Omental fat pad (tissue), 3 donors: ENCODE measurements at regions not wholly inside any gene's neighbourhood (a gene's known extent, or its start where the extent isn't known, plus 50 kb on each side); places are given as distances from the start of the nearest gene placed in this dataset.

ENCODE experiments used
- ATAC-seq: fragments of 150-250 bp; one replicate; pipeline ENCODE4 v1.9.1; 2016; ENCODE audit warnings: mild to moderate bottlenecking, moderate library complexity; ENCODE audit not compliant: low FRiP score
- DNase-seq: peaks from one replicate; pipeline ENCODE4 v3.0.0-alpha.2; 2019; ENCODE audit warnings: low spot score
- TF ChIP-seq, protein P1 (sequence below), 3 donors: fragments of 450-650 bp; IDR thresholded peaks; one replicate each; pipeline ENCODE4 v1.5.1; 2016 to 2017; ENCODE audit warnings: antibody characterized with exemption in 3 of 3, mild to moderate bottlenecking in 3 of 3, moderate library complexity in 2 of 3

DNA sequence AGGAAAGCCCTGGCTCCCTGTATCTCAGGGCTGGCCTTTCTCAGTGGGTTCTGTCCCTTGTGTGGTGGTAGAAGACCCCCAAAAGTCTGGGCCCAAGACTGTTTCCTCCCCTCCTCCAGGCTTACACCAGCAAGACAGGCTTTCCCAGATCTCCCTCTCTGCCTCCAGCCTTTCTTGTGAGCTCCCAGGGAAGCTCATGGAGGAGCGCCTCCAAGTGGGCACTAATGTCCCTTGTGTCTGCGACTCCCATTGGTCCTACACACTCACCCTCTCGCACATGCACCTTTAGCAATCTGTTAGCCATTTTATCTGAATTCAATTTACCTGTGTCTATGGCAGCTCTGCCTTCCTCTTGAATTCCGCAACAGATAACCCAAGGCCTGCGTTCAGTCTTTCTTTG lies 251.1 kb upstream of the CAND1 start:
- ATAC-seq (no peak), DNase-seq (no peak)
- TF ChIP-seq, protein P1, sequence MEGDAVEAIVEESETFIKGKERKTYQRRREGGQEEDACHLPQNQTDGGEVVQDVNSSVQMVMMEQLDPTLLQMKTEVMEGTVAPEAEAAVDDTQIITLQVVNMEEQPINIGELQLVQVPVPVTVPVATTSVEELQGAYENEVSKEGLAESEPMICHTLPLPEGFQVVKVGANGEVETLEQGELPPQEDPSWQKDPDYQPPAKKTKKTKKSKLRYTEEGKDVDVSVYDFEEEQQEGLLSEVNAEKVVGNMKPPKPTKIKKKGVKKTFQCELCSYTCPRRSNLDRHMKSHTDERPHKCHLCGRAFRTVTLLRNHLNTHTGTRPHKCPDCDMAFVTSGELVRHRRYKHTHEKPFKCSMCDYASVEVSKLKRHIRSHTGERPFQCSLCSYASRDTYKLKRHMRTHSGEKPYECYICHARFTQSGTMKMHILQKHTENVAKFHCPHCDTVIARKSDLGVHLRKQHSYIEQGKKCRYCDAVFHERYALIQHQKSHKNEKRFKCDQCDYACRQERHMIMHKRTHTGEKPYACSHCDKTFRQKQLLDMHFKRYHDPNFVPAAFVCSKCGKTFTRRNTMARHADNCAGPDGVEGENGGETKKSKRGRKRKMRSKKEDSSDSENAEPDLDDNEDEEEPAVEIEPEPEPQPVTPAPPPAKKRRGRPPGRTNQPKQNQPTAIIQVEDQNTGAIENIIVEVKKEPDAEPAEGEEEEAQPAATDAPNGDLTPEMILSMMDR (IDR thresholded peaks at IDR 0.05): no peak

DNA sequence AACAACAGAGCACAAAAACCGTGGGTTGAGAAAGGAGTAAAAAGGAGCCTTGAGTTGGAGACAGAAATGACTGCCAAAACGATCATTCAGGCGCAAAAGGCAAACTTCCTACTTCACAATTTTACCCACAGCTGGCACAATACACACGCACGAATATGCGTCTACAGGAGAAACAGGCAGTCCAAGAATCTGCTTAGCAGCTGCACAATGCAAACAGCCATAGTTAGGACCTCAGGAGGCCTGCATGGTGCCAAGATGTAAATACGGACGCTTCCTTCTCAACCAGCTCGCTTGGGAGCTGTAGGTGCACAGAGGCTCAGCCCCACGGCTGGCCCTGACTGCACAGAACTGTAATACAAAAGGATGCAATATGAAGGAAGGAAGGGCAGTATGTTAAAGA lies 250.1 kb upstream of the CAND1 start:
- no peak for DNase-seq
- TF ChIP-seq, protein P1 (IDR thresholded peaks at IDR 0.05): no peak
- ATAC-seq: no peak

- no peak for DNase-seq
- TF ChIP-seq, protein P1 (IDR thresholded peaks at IDR 0.05): no peak
- ATAC-seq: no peak
These were observed 243.5 kb upstream of the CAND1 start for GRCh38 chr12:67025543-67026114.

DNA sequence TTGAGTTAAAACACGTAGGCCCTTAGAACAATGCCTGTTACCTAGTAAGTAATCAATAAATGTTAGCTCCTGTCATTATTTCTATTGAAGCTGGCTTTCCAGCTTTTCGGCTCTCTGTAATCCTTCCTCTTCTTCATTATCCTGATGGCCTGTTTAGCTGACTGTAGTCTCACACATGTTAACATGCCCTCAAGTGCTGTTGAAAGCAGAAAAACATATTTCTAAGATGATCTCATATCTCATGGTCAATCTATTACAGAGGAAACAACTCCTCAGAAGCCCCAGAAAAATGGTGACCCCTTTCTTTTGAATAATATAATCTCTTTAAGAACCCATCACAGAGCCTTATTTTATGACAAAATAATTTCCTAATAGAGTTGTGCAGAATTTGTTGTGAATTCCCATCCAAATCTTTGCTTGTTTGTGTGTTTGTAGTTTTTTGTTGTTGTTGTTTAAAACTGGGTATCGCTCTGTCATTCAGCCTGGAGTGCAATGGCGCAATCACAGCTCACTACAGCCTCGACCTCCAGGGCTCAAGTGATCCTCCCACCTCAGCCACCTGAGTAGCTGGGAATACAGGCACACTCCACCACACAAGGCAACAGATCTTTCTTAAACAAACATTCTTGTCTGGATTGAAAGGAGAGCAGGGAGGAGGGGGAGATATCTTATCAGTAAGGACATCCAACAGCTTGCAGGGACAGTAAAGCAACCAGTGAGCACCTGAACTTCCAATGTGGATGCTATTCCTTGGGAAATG lies 242.5 kb upstream of the CAND1 start:
- TF ChIP-seq, protein P1 (IDR thresholded peaks at IDR 0.05): no peak
- DNase-seq: no peak
- no peak for ATAC-seq

DNA sequence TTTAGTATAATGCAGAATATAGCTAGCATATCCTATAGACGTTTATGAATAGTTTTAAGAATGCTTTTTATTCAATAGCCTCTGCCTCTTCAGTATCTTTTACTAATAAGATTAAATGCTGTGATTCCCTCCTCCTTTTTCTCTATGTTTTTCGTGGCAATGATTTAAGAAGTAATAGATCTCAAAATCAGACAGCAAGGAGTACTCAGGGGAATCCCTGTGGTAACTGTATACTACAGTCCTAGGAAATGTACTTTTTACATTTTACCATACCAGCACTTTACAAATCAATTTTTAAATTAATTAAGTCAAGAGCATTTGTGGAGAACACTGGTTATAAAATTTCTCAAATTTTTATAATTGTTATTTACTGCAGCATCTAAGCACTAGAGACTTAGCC lies 240.6 kb upstream of the CAND1 start:
- ATAC-seq (no peak), DNase-seq (no peak)
- TF ChIP-seq, protein P1 (IDR thresholded peaks at IDR 0.05): no peak

GRCh38 chr12:67034110-67034879 lies 234.9 kb upstream of the CAND1 start:
- TF ChIP-seq, protein P1 (IDR thresholded peaks at IDR 0.05): no peak
- ATAC-seq (no peak), DNase-seq (no peak)
